GM11168 (cell line): ENCODE measurements at regions not wholly inside any gene's neighbourhood (a gene's known extent, or its start where the extent isn't known, plus 50 kb on each side); places are given as distances from the start of the nearest gene placed in this dataset.
"Not testable (repeated sequence)": the region's sequence is repeated elsewhere in the genome, so short reads cannot be mapped to it uniquely, and the experiment has no call there.

Source experiments
- in situ Hi-C: fragments of 300-500 bp; cut with MboI; formaldehyde crosslinking; loops from one replicate; pipeline ENCODE4 v1.12.0; 2022; ENCODE audit warnings: low sequenced_read_pairs; ENCODE audit not compliant: unreplicated experiment

- in situ Hi-C loops: no loop called here
Measured at GRCh38 chr7:81447351-81447952, 322.4 kb downstream of the HGF start.

- in situ Hi-C loops: no loop called here
Measured at GRCh38 chr7:81446212-81446611, 323.6 kb downstream of the HGF start.

DNA sequence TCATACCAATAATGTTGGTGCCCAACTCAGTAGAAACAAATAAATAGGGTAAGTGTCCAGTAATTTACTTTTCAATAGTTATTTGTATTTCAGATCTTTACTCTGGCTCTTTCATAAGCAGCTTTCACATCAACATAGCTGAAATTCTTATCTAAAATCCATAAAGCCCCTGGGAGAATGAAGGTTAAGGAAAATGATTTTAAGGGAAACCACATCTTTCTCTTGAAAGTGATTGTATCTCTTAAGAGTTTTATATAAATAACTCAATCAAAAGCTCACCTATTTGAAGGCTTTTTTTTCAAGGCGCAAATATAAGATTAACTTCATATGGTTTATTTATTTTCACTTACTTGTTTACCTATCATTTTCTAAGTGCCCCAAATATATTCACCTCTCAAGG lies 324.4 kb downstream of the HGF start:
- in situ Hi-C loops: no loop called here

GRCh38 chr7:81441750-81442149 lies 328.1 kb downstream of the HGF start:
- in situ Hi-C loops: no loop called here

GRCh38 chr7:81439591-81439990 lies 330.3 kb downstream of the HGF start:
- in situ Hi-C loops: no loop called here

- in situ Hi-C loops: not testable (repeated sequence)
Measured at GRCh38 chr7:81437160-81437559, 332.7 kb downstream of the HGF start.

- in situ Hi-C loops: no loop called here
Measured at GRCh38 chr7:81433692-81434331, 336.0 kb downstream of the HGF start.

- in situ Hi-C loops: no loop called here
Measured at GRCh38 chr7:81433206-81433605, 336.6 kb downstream of the HGF start.

GRCh38 chr7:81430761-81431160 lies 339.1 kb downstream of the HGF start:
- in situ Hi-C loops: no loop called here

DNA sequence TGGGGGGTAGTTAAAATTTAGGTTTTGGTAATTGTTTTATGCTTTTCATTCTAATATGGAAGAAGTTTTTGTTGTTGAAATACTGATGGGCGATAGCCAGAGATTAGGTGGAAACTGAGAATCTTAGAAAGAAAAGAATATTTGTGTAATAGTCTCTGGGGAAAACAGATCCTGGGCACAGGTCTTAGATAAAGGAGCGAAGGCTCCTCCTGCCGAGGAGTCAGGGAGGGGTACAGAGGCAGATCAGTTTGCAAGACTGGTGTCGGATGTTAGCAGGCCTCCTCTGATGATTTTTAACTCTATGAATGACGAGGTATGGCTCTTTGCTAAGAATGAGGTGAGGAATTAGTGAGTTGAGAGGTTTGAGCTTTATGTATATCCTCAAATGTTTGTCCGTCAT lies 339.7 kb downstream of the HGF start:
- in situ Hi-C loops: no loop called here

- in situ Hi-C loops: no loop called here
Measured at GRCh38 chr7:81427461-81427860, 342.4 kb downstream of the HGF start.

DNA sequence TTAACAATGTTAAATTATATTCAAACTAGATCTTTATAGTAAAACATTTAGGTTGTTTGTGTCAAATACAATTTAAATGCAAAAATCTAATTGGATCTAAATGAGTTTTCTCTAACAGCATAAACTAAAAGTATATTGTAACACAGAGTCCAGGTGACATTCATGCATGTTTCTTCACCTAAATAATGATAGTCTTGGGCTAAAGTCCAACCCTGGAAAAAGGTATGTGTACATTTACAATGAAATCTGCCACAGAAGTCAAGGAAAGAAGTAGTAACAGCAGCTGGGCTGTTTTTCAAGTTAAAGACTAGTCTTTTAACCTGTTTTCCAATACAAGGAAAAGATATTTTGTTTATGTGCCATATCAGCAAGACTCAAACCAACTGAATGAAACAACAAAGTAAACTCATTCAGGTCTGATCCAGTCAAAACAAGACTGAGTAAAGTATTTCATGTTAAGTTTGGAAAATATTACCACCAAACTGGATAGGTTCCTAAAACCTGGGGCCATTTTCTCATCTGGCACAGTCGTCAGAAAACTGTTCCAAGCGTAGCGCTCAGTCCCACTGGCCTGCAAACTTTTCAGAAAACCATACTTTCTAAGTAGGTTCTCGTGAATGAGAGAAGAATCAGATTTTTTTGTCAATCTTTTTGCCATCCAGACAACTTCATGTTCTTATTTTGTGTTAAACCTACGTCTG lies 349.2 kb downstream of the HGF start:
- in situ Hi-C loops: no loop called here

- in situ Hi-C loops: no loop called here
Measured at GRCh38 chr7:81419731-81420130, 350.1 kb downstream of the HGF start.

GRCh38 chr7:81416659-81417058 lies 353.2 kb downstream of the HGF start:
- in situ Hi-C loops: no loop called here

DNA sequence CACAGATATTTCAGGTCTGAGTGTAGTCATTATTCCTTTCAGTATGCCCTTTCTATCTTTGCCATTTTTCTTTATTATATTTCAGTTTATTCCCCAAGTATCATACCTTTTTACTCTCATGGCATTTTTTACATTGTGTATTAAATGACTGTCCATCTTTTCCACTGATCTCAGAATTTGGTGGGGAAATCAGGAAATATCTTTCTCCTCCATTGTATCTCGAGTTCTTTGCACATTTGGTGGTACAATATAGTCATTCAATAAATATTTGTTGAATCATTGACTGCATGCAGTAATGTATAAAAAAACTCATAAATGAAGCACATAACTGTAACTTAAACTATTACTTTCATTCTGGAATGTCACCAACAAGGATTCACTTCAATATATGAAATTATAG lies 354.7 kb downstream of the HGF start:
- in situ Hi-C loops: no loop called here

DNA sequence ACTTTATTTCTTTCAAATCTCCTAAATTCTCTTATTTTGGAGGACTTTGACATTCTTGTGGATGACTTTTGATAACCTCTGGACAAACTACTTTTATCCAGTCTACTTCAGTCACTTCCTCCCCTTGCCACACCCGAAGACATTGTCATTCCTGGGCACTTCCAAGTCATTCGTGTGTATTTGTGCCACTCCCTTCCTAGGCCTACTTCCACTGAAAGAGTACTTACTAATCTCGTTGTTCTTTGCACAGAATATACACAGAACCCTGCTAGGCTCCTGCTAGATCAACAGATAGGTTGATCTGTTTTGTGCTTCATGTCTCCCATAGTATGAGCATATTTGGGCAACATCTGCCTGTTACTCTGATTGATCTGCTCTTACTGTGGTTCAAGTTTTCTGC lies 355.4 kb downstream of the HGF start:
- in situ Hi-C loops: no loop called here

GRCh38 chr7:81410471-81411117 lies 359.3 kb downstream of the HGF start:
- in situ Hi-C loops: no loop called here

DNA sequence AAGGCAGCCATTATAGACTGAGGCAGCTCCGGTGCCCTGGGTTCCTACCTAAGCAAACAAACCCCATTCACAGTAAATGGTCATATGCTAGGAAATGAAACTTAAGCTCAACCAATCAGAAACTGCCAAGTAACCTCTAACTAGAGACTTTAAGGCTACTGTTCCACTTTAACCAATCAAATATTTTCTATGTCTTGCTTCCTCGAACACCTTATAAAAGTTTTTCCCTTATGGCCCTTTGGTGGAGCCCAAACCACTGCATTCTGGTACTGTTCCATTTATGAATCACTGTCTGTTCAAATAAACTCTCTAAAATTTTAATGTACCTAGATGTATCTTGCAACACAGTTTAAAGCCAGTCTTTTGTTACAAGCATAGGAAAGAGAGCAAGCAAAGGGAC lies 361.1 kb downstream of the HGF start:
- in situ Hi-C loops: no loop called here

GRCh38 chr7:81407094-81407493 lies 362.8 kb downstream of the HGF start:
- in situ Hi-C loops: no loop called here

DNA sequence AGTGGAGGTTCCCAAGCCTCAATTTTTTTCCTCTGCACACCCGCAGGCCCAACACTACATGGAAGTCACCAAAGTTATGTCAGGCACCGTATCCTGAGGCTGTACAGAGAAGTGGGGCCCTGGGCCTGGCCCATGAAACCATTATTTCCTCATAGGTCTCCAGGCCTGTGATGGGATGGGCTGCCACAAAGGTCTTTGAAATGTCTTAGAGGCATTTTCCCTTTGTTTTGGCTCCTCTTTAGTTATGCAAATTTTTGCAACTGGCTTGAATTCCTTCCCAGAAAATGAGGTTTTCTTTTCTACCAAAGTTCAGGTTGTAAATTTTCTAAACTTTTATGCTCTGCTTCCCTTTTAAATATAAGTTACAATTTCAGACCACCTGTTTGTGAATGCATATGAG lies 365.2 kb downstream of the HGF start:
- in situ Hi-C loops: no loop called here

- in situ Hi-C loops: no loop called here
Measured at GRCh38 chr7:81402227-81402626, 367.6 kb downstream of the HGF start.
